Stimulated activated CD4-positive, alpha-beta T cell treated with anti-CD3 and anti-CD28 coated beads, Interleukin-12 subunit alpha, Interleukin-12 subunit beta, amount 100 ng/mL, for 48 hours (primary cell): ENCODE measurements at regions not wholly inside any gene's neighbourhood (a gene's known extent, or its start where the extent isn't known, plus 50 kb on each side); places are given as distances from the start of the nearest gene placed in this dataset.
A peak's percentile ranks its signal among the peaks of the same experiment; 100 is the strongest.
"Not testable (repeated sequence)": the region's sequence is repeated elsewhere in the genome, so short reads cannot be mapped to it uniquely, and the experiment has no call there.

ENCODE experiments used
- DNase-seq, 3 donors: peaks; one replicate each; pipeline ENCODE4 v3.0.0-alpha.2; 2020; ENCODE audit warnings: low read depth in 2 of 3, low spot score in 1 of 3

DNA sequence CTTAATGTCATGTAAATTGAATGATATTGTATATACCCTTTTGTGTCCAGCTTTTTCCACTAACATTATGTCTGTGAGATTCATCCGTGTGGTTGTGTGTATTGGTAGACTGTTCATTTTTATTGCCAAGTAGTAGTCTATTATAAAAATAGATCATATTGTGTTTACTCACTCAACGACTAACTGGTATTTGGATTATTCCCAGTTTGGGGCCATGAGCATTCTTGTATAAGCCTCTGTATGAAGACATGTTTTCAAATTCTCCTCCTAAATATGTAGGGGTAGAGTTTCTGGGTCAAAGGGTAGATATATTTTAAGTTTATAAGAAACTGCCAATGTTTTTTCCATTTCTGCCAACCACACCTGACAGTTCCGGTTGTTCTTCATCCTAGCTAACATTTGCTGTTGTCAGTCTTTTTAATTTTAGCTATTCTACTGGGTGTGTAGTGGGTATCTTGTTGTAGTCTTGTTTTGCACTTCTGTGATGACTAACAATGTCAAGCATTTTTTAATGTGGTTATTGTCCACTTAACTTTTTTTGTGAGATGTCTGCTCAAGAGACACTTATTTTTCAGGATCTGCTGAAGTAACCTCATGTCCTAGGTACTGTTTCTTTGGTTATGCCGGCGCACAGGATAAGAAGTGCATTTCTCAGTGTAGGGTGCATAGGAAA is 93.2 kb downstream of the DACT1 start:
- no peak for DNase-seq

GRCh38 chr14:58731465-58732293 is 93.9 kb downstream of the DACT1 start:
- no peak for DNase-seq

- peak in 2 of 3 donors; percentile 20 to 27 for DNase-seq
Observed at GRCh38 chr14:58732387-58732786, 94.6 kb downstream of the DACT1 start.

DNA sequence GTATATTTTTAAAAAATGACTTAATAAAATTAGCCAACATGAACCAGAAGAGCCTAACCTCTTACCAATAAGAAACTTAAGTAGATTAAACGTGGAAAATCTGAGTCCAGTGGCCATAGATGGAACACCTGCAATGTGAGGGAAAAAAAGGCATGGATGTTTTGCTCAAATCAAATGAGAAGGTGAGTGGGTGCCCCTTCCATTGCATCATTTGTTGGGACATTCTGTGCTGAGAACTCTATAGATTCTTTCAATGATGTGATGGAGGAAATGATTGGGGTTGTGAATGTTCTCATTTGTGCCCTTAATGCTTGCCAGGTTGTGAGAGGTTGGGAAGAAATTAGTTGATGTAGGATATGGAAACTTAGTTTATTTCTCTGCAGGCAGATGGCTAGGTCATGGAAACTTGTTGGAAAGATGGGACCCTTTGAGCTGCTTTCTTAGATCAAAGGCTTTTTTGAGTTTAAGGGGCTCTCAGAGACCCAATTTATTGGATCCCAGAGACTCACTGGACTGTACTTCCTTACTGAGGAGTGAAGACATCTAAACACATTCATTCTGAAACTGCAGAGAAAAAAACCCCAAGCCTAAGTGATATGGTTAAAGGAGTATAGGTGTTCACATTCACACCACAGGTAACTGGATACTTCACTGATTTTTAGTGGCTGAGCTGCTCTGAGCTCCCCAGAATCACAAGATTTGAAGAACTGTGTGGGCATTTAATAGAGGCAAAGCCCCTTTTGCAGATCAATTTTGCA is 95.9 kb downstream of the DACT1 start:
- DNase-seq: peak in 1 of 3 donors; percentile 2

DNA sequence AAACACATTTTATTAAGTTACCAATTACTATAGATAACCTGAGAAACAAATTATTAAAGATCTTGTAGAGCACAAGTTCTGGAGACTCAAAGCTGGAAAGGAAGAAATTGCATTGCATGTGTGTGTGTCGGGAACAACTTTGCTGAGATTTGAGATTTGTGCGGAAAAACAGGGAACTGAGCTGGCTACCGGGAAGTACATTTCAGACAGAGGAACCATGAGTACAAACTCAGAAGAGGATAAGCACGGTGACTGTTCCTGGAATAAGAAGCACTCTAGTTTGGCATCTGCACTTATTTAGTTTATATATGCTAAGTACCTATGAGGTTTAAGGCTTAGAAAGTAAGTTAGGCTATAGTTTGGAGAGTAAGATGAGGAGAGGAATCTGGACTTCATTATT is 97.8 kb downstream of the DACT1 start:
- DNase-seq: no peak

GRCh38 chr14:58736606-58737005 is 98.8 kb downstream of the DACT1 start:
- no peak for DNase-seq

- DNase-seq: no peak
Observed at GRCh38 chr14:58737511-58737910, 99.7 kb downstream of the DACT1 start.

DNA sequence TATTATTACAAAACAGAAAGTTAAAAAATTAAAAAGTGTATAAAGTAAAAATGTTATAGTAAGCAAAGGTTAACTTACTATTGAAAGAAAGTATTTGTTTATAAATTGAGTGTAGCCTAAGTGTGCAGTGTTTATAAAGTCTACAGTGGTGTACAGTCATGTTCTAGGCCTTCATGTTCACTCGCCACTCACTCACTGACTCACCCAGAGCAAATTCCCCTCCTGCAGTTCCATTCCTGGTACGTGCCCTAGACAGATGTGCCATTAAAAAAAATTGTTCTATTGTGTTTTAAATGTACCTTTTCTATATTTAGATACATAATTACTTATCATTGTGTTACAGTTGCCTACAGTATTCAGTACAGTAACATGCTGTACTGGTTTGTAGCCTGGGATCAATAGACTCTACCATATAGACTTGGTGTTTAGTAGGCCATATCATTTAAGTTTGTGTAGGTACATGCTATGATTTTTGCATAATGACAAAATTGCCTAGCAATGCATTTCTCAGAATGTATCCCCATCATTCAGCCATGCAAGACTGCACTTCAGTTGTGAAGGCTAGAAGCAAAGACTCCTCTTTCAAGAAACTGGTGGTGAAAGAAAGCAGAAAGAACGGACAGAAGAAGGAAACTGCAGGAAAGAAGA is 100.6 kb downstream of the DACT1 start:
- DNase-seq: no peak

DNA sequence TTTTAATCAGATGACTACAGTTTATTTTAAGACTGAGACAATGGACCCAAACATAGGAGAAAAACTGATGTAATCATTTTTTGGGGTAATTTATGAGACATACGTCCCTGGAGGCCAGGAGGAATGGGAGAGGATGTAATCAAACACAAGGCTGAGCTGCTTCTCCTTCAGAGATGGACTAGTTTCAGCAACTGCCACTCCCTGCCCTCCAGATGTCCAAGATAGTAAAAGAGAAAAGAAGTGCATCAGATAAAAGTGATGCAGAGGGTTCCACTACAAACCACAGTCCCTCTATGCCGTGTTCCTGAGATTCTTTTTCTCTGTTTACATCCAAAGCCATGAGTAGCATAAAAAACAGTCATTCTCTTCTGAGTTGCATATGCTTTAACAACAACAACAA is 101.1 kb downstream of the DACT1 start:
- DNase-seq: no peak

- DNase-seq: no peak
Observed at GRCh38 chr14:58739674-58740073, 101.9 kb downstream of the DACT1 start.

- no peak for DNase-seq
Observed at GRCh38 chr14:58740379-58740935, 102.7 kb downstream of the DACT1 start.

GRCh38 chr14:58744801-58745394 is 107.1 kb downstream of the DACT1 start:
- DNase-seq: no peak

- no peak for DNase-seq
Observed at GRCh38 chr14:58746261-58746660, 108.5 kb downstream of the DACT1 start.

GRCh38 chr14:58746701-58747100 is 108.9 kb downstream of the DACT1 start:
- DNase-seq: no peak

GRCh38 chr14:58747181-58747580 is 109.4 kb downstream of the DACT1 start:
- no peak for DNase-seq

DNA sequence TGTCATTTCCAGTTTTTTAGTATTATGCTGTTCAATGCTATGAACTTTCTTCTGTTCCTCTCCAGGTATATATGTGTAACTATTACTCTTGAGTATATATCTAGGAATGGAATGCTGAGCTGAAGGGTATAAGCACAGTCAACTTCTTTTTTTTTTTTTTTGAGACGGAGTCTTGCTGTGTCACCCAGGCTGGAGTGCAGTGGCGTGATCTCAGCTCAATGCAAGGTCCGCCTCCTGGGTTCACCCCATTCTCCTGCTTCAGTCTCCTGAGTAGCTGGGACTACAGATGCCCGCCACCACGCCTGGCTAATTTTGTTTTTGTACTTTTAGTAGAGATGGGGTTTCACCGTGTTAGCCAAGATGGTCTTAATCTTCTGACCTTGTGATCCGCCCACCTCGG is 110.5 kb downstream of the DACT1 start:
- DNase-seq: not testable (repeated sequence)

GRCh38 chr14:58749066-58749669 is 111.4 kb downstream of the DACT1 start:
- DNase-seq: peak in 2 of 3 donors; percentile 26 to 32

GRCh38 chr14:58750321-58751269 is 112.8 kb downstream of the DACT1 start:
- no peak for DNase-seq

DNA sequence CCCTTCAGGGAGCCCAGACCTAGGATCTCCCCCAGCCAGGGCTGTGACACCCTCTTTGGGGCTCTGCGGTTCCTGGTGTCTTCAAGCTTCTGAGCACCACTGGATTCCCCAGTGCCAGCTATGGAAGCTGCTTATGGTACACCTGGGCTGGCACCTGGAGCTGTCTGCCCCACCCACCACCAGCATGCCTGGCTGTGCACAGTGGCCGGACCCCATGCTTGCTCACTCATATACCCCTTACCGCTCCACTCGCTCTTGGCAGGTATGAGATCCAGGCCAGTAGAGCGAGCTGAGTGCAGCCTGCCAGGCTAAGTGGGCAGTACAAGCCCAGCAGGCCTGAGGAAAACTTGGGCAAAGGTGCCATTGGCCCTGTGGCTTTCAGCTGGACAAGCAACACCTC is 114.0 kb downstream of the DACT1 start:
- DNase-seq: no peak
